H9 (cell line): ENCODE measurements at regions not wholly inside any gene's neighbourhood (a gene's known extent, or its start where the extent isn't known, plus 50 kb on each side); places are given as distances from the start of the nearest gene placed in this dataset.

Experiments used
- DNase-seq: peaks from one replicate; pipeline ENCODE4 v3.0.0-alpha.2; 2017
- H2AFZ ChIP-seq: one replicate; pipeline ENCODE4 v1.6.1; 2013; ENCODE audit warnings: mild to moderate bottlenecking, low read length, control low read depth, moderate library complexity
- H2AK5ac ChIP-seq: 2 replicates; pipeline ENCODE4 v1.6.1; 2013; ENCODE audit warnings: low read length, control low read depth, mixed read lengths; ENCODE audit not compliant: insufficient read length
- H2BK120ac ChIP-seq: one replicate; pipeline ENCODE4 v1.6.1; 2013; ENCODE audit warnings: low read depth, mild to moderate bottlenecking, low read length, control low read depth, inconsistent platforms; ENCODE audit not compliant: poor library complexity, severe bottlenecking
- H2BK12ac ChIP-seq: 2 replicates; pipeline ENCODE4 v1.6.1; 2013; ENCODE audit warnings: low read length, control low read depth, mixed read lengths, low read depth; ENCODE audit not compliant: insufficient read length
- H2BK15ac ChIP-seq: 2 replicates; pipeline ENCODE4 v1.6.1; 2013; ENCODE audit warnings: low read depth, low read length, control low read depth
- H2BK20ac ChIP-seq: one replicate; pipeline ENCODE4 v1.6.1; 2013; ENCODE audit warnings: low read depth, mild to moderate bottlenecking, low read length, control low read depth, inconsistent platforms; ENCODE audit not compliant: poor library complexity, severe bottlenecking
- H2BK5ac ChIP-seq: 2 replicates; pipeline ENCODE4 v1.6.1; 2013; ENCODE audit warnings: low read length, control low read depth, mixed read lengths; ENCODE audit not compliant: insufficient read length
- H3K14ac ChIP-seq: 2 replicates; pipeline ENCODE4 v1.6.1; 2013; ENCODE audit warnings: low read length, control low read depth; ENCODE audit not compliant: insufficient read depth
- H3K18ac ChIP-seq: 2 replicates; pipeline ENCODE4 v1.6.1; 2013; ENCODE audit warnings: low read depth, mild to moderate bottlenecking, mixed read lengths, low read length, control low read depth; ENCODE audit not compliant: insufficient read length
- H3K23ac ChIP-seq: 2 replicates; pipeline ENCODE4 v1.6.1; 2013; ENCODE audit warnings: low read length, control low read depth, mixed read lengths, low read depth; ENCODE audit not compliant: insufficient read length
- H3K23me2 ChIP-seq: 2 replicates; pipeline ENCODE4 v1.6.1; 2013; ENCODE audit warnings: low read depth, mild to moderate bottlenecking, mixed read lengths, low read length, control low read depth; ENCODE audit not compliant: insufficient read length, poor library complexity, severe bottlenecking
- H3K27ac ChIP-seq: 2 replicates; pipeline ENCODE4 v1.5.1; 2013; ENCODE audit warnings: low read length, control low read depth, mixed read lengths, low read depth; ENCODE audit not compliant: insufficient read length
- H3K27me3 ChIP-seq: 2 replicates; pipeline ENCODE4 v1.6.1; 2013; ENCODE audit warnings: low read length, control low read depth, inconsistent platforms; ENCODE audit not compliant: insufficient read depth
- H3K4ac ChIP-seq: 2 replicates; pipeline ENCODE4 v1.6.1; 2013; ENCODE audit warnings: low read depth, mild to moderate bottlenecking, control low read depth, inconsistent platforms, low read length, moderate library complexity
- H3K4me1 ChIP-seq: 2 replicates; pipeline ENCODE4 v1.6.1; 2013; ENCODE audit warnings: low read length, control low read depth, inconsistent platforms; ENCODE audit not compliant: insufficient read depth
- H3K4me2 ChIP-seq: 2 replicates; pipeline ENCODE4 v1.6.1; 2013; ENCODE audit warnings: low read length, control low read depth, mixed read lengths; ENCODE audit not compliant: insufficient read length, insufficient read depth
- H3K56ac ChIP-seq: 2 replicates; pipeline ENCODE4 v1.6.1; 2013; ENCODE audit warnings: low read depth, mild to moderate bottlenecking, mixed read lengths, low read length, control low read depth; ENCODE audit not compliant: insufficient read length
- H3K79me1 ChIP-seq: 2 replicates; pipeline ENCODE4 v1.6.1; 2013; ENCODE audit warnings: low read depth, mild to moderate bottlenecking, moderate library complexity, low read length, control low read depth, inconsistent platforms; ENCODE audit not compliant: insufficient read depth, poor library complexity, severe bottlenecking
- H3K79me2 ChIP-seq: 2 replicates; pipeline ENCODE4 v1.6.1; 2013; ENCODE audit warnings: low read length, control low read depth, inconsistent platforms; ENCODE audit not compliant: insufficient read depth
- H3K9ac ChIP-seq: 2 replicates; pipeline ENCODE4 v1.6.1; 2013; ENCODE audit warnings: low read length, control low read depth, mixed read lengths; ENCODE audit not compliant: insufficient read length; ENCODE audit errors: extremely low read depth
- H3K9me3 ChIP-seq: one replicate; pipeline ENCODE4 v1.6.1; 2013; ENCODE audit warnings: low read depth, low read length, inconsistent platforms; ENCODE audit not compliant: control insufficient read depth
- H3T11ph ChIP-seq: one replicate; pipeline ENCODE4 v1.6.1; 2013; ENCODE audit warnings: mild to moderate bottlenecking, low read length, control low read depth, inconsistent platforms
- H4K20me1 ChIP-seq: one replicate; pipeline ENCODE4 v1.6.1; 2013; ENCODE audit not compliant: control insufficient read depth, insufficient read length, insufficient read depth
- H4K5ac ChIP-seq: 2 replicates; pipeline ENCODE4 v1.6.1; 2013; ENCODE audit warnings: low read depth, mild to moderate bottlenecking, mixed read lengths, low read length, control low read depth; ENCODE audit not compliant: insufficient read length
- H4K8ac ChIP-seq: replicated peaks from 2 replicates; pipeline ENCODE4 v1.6.1; 2013; ENCODE audit warnings: low read length, control low read depth, mixed read lengths, low read depth; ENCODE audit not compliant: insufficient read length
- H4K91ac ChIP-seq: 2 replicates; pipeline ENCODE4 v1.6.1; 2013; ENCODE audit warnings: low read depth, mild to moderate bottlenecking, moderate library complexity, mixed read lengths, low read length, control low read depth; ENCODE audit not compliant: insufficient read length
- H3K27ac Mint-ChIP-seq, 3 experiments: 2 replicates in 2 of 3; 3 replicates in 1 of 3; pipeline ENCODE4 v1.8.0; 2020 to 2021; ENCODE audit warnings: mixed read lengths in 3 of 3, mild to moderate bottlenecking in 1 of 3, moderate library complexity in 1 of 3
- H3K27me3 Mint-ChIP-seq: 2 replicates; pipeline ENCODE4 v1.8.0; 2021; ENCODE audit warnings: low read depth, mild to moderate bottlenecking, moderate library complexity, mixed read lengths
- H3K36me3 Mint-ChIP-seq, 3 experiments: 2 replicates in 2 of 3; 3 replicates in 1 of 3; pipeline ENCODE4 v1.8.0; 2020 to 2021; ENCODE audit warnings: low read depth in 3 of 3, mixed read lengths in 3 of 3; ENCODE audit not compliant: insufficient read depth in 1 of 3
- H3K4me1 Mint-ChIP-seq, 2 experiments: 2 replicates each; pipeline ENCODE4 v1.8.0; 2020; ENCODE audit warnings: mixed read lengths in 2 of 2
- H3K4me3 Mint-ChIP-seq, 2 experiments: 2 replicates in 1 of 2; 3 replicates in 1 of 2; pipeline ENCODE4 v1.8.0; 2020 to 2021; ENCODE audit warnings: mild to moderate bottlenecking in 2 of 2, mixed read lengths in 2 of 2, moderate library complexity in 1 of 2
- H3K9me3 Mint-ChIP-seq, 2 experiments: 2 replicates in 1 of 2; 3 replicates in 1 of 2; pipeline ENCODE4 v1.8.0; 2020; ENCODE audit warnings: mild to moderate bottlenecking in 2 of 2, mixed read lengths in 2 of 2, moderate library complexity in 1 of 2
- WGBS: extraction: QIAGEN DNeasy Blood & Tissue Kit; methylation state at CpG from one replicate; pipeline ENCODE4 v1.1.7; 2013; ENCODE audit warnings: missing lambda C conversion rate, low lambda C conversion rate, mixed read lengths; ENCODE audit not compliant: insufficient read length; ENCODE audit errors: extremely low coverage; 5-methylcytosine and 5-hydroxymethylcytosine counted together
- TF ChIP-seq, protein P1 (sequence below): fragments of 200-600 bp; sonication (generic); conservative IDR thresholded peaks from 3 replicates; pipeline ENCODE4 v1.8.0; 2021; ENCODE audit warnings: antibody characterized with exemption, mild to moderate bottlenecking

DNA sequence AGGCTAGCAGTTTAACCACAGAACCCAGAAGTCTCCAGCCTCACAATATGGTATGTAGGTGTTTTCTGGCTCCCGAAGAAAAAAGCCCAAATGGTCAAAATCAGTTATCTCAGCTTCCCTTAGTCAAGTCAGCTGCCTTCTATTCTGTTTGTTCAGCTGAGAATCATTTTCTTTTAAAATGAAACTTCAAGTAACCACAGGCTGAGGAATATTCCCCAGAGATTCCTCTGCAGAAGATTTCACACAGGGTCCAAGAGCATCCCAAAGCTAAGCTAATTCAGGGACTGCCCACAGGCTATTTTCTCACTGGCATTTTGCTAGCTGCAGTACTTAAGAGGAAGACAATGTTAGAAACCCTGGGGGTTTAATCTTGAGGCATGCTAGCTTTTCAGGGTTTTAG is 977.0 kb upstream of the CHORDC1 start:
- Histone ChIP-seq H2AK5ac (no peak overlapping the region), H3K23me2 (no peaks in the 10 kb centered on the region), H3K14ac (no peak overlapping the region), H3K18ac (no peak overlapping the region), H4K91ac (no peak overlapping the region), H3K9me3 (no peaks in the 10 kb centered on the region), H2BK12ac (no peak overlapping the region), H4K5ac (no peak overlapping the region), H3T11ph (no peak overlapping the region), H3K79me1 (no peaks in the 10 kb centered on the region), H2AFZ (no peak overlapping the region), H2BK20ac (no peak overlapping the region), H4K20me1 (no peaks in the 10 kb centered on the region), H3K79me2 (no peaks in the 10 kb centered on the region), H3K27ac (no peak overlapping the region), H3K27me3 (no peaks in the 10 kb centered on the region), H3K4me2 (no peak overlapping the region), H2BK120ac (no peak overlapping the region), H2BK5ac (no peak overlapping the region), H3K4me1 (no peaks in the 10 kb centered on the region), H3K56ac (no peak overlapping the region), H3K23ac (no peak overlapping the region), H4K8ac (no peak overlapping the region), H3K4ac (no peak overlapping the region), H2BK15ac (no peak overlapping the region), H3K9ac (no peak overlapping the region)
- Mint-ChIP-seq H3K27me3 (no peaks in the 10 kb centered on the region; the same call in 1 of the 2 replicates), H3K9me3 (no peaks in the 10 kb centered on the region), H3K4me3 (no peak overlapping the region), H3K27ac (no peak overlapping the region), H3K36me3 (no peaks in the 10 kb centered on the region), H3K4me1 (peaks cover 3 to 14% of the 10 kb centered on the region in 2 experiments; a peak in 3 of 4 replicates)
- no CpG with 5 or more reads among the region's 1 CpG for WGBS
- no peak for DNase-seq
- TF ChIP-seq, protein P1, sequence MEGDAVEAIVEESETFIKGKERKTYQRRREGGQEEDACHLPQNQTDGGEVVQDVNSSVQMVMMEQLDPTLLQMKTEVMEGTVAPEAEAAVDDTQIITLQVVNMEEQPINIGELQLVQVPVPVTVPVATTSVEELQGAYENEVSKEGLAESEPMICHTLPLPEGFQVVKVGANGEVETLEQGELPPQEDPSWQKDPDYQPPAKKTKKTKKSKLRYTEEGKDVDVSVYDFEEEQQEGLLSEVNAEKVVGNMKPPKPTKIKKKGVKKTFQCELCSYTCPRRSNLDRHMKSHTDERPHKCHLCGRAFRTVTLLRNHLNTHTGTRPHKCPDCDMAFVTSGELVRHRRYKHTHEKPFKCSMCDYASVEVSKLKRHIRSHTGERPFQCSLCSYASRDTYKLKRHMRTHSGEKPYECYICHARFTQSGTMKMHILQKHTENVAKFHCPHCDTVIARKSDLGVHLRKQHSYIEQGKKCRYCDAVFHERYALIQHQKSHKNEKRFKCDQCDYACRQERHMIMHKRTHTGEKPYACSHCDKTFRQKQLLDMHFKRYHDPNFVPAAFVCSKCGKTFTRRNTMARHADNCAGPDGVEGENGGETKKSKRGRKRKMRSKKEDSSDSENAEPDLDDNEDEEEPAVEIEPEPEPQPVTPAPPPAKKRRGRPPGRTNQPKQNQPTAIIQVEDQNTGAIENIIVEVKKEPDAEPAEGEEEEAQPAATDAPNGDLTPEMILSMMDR = no peak
